ENCODE measurements at regions not wholly inside any gene's neighbourhood (a gene's known extent, or its start where the extent isn't known, plus 50 kb on each side); places are given as distances from the start of the nearest gene placed in this dataset.

- TF ChIP-seq ZNF510 (CRISPR knock-in tag; IDR thresholded peaks at IDR 0.05; ENCODE audit: low read depth) (no peak), NR1H2 (CRISPR knock-in tag; IDR thresholded peaks at IDR 0.05; ENCODE audit: borderline replicate concordance, low read depth) (no peak)
These were observed 240.5 kb upstream of the DAAM1 start for GRCh38 chr14:58947814-58948445.

Data from HepG2 (cell line).